Right lobe of liver (tissue), 4 donors: ENCODE measurements at regions not wholly inside any gene's neighbourhood (a gene's known extent, or its start where the extent isn't known, plus 50 kb on each side); places are given as distances from the start of the nearest gene placed in this dataset.

ENCODE experiments used
- CTCF ChIP-seq, 4 donors: fragments of 200-600 bp in 3 of 4; fragments of 450-650 bp in 1 of 4; IDR thresholded peaks; one replicate each; pipeline versions ENCODE4 v1.5.1 to v1.8.0; 2016 to 2022; ENCODE audit warnings: antibody characterized with exemption in 4 of 4, mild to moderate bottlenecking in 2 of 4
- POLR2A ChIP-seq: fragments of 450-650 bp; IDR thresholded peaks from one replicate; pipeline ENCODE4 v1.6.1; 2017; ENCODE audit warnings: antibody characterized with exemption, mild to moderate bottlenecking
- donor health status: DM: no; HTN: no; CAD: no.
- donor health status: DM: no; HTN: no; CAD: no.
- donor health status: DM: no; HTN: yes; CAD: no.

- TF ChIP-seq CTCF (IDR thresholded peaks at IDR 0.05) (no peak), POLR2A (no peak)
These were observed 102.6 kb downstream of the MRPL14 start for GRCh38 chr6:44024574-44025219.
